ENCODE measurements at regions not wholly inside any gene's neighbourhood (a gene's known extent, or its start where the extent isn't known, plus 50 kb on each side); places are given as distances from the start of the nearest gene placed in this dataset.

GRCh38 chr10:53140506-53140905 is 367.9 kb upstream of the MBL2 start:
- peak; percentile 10 for DNase-seq

- DNase-seq = no peak
These were observed 363.3 kb upstream of the MBL2 start for GRCh38 chr10:53135897-53136253.

- peak; percentile 35 for DNase-seq
These were observed 362.8 kb upstream of the MBL2 start for GRCh38 chr10:53135213-53135896.

- no peak for DNase-seq
These were observed 361.5 kb upstream of the MBL2 start for GRCh38 chr10:53134050-53134449.

GRCh38 chr10:53130337-53130736 is 357.8 kb upstream of the MBL2 start:
- DNase-seq = no peak

DNA sequence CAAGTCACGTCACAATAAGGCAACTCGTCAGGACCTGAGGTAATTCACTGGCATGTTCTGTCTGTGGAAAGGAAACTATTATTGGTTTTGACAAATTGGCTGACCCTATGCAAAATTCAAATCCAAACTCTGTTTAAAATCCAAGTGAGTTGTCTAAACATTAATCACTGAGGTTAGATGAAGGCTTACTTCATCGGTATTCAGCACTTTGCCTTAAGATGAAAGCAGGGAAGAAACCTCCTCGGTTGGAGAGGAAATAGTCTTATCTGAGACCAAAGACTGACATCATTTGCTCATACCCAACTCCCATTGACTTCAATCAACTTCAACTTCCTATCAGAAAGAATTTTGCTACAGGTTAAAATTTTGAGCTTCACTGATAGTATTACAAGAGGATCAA is 355.1 kb upstream of the MBL2 start:
- DNase-seq = no peak

GRCh38 chr10:53123311-53123710 is 350.7 kb upstream of the MBL2 start:
- DNase-seq = no peak

DNA sequence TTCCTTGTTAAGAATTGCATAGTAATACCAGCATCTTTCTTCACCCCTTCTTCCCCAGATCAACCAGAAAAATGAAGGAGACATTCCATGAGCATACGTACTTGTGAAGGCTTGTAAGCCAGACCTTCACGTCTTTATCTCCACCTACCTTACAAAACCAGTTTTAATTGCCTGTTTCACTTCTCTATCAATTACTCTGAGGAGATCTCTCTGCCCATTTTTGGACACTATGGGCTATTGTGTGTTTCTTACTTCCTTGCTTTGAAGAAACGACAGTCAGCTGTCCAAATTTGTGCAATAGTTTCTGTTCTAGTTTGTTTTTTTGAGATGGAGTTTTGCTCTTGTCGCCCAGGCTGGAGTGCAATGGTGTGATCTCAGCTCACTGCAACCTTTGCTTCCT is 349.7 kb upstream of the MBL2 start:
- no peak for DNase-seq

DNA sequence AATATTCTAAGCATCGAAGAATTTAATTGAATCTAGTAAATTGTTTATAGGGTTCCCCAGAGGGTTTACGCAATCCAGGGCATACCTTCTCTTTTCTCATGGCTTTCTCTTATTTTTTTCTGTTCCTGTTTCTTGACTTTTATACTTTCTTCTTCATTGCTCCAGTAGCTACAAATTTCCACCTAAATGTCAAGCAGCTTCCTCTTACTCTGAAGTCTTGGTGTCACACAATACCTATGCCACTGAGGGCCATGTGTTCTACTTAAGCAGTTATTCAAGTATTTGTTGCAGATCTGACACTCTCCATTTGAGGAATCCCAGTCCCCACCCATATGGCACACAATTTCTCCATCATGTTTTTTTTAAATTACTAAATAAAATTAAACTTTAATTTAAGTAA is 343.1 kb upstream of the MBL2 start:
- DNase-seq = no peak

DNA sequence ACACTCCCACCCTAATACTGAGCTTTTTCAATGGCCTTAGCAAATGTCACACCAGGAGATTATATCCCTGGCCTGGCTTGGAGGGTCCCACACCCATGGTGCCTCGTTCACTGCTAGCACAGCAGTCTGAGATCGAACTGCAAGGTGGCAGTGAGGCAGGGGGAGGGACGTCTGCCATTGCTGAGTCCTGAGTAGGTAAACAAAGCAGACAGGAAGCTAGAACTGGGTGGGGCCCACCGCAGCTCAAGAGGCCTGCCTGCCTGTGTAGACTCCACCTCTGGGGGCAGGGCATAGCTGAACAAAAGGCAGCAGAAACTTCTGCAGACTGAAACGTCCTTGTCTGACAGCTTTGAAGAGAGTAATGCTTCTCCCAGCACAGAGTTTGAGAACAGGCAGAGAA is 338.9 kb upstream of the MBL2 start:
- no peak for DNase-seq

DNA sequence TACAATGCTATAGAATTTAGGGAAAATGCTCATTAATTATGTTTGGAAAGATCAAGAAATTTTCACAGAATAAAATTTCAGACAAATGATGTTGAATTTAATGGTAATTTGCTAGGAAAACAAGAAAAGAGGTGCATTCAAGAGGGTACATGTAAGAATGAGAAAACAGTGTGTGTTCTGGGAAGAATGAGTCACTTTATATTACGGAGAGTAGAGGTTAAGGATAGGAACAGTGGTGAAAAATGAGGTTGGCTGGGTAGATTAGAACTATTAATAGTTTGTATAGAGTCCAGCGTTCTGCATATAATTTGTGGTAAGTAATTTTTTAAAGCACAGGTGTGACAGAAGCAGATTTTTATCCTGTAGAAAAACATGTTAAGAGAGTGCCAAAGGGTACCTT is 336.7 kb upstream of the MBL2 start:
- no peak for DNase-seq

- DNase-seq = no peak
These were observed 335.8 kb upstream of the MBL2 start for GRCh38 chr10:53108317-53108934.

GRCh38 chr10:53107711-53108110 is 335.1 kb upstream of the MBL2 start:
- DNase-seq = no peak

- DNase-seq = peak; percentile 1
These were observed 329.8 kb upstream of the MBL2 start for GRCh38 chr10:53102424-53102823.

GRCh38 chr10:53093878-53094277 is 321.3 kb upstream of the MBL2 start:
- no peak for DNase-seq

DNA sequence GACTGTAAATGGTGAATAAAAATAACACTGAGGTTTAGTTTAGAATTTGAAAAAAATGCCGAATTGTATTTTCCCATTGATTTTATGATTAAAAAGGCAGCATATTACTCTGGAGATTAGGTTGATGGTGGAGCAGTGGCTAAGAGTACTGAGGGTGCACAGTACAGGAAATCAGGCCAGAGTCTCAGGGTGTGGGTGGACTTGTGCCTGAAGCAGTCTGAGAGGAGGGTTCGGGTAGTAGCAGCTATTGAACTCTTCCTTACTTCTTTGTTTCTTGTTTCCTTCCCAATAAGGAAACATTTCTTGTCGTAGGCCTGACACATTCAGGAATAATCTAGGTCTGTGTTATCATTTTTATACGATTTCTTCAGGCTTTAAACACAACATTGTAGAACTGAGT is 319.0 kb upstream of the MBL2 start:
- DNase-seq = no peak

GRCh38 chr10:53088961-53089360 is 316.4 kb upstream of the MBL2 start:
- DNase-seq = no peak

- no peak for DNase-seq
These were observed 306.7 kb upstream of the MBL2 start for GRCh38 chr10:53079283-53079682.

DNA sequence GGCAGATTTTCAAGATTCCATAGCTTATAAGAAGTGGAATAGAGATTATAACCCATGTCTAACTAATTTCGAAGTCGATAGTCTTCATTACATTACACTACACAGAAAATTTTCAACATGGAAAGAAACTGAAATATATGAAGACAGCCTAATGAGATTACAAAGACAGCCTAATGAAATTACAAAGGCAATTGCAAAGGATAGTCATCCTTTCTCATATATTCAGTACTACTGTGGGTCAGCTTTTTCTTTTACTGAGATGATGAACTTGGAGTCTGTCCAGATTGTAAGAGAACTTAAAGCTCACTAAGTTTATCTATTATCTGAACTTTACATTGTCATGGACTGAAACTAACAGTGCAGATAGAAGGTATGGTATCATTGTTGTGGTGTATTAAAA is 304.4 kb upstream of the MBL2 start:
- no peak for DNase-seq

DNA sequence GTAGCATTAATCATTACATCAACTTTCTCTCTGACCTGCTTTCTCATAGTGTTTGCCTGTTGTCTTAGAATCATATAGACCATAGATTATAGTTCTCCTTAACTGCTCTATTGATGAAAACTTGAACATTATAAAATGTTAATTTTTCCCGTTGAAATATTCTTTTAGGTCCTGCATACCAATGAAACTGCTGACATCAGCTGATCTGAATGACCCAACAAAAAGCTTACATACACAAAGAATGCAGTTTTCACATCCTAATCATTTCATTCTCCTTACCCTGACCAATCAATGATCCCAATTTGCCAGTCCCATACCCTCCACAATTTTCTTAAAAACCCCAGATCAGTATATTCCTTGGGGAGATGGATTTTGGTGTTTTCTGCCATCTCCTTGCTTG is 302.9 kb upstream of the MBL2 start:
- no peak for DNase-seq

- DNase-seq = no peak
These were observed 299.6 kb upstream of the MBL2 start for GRCh38 chr10:53072144-53072543.

DNA sequence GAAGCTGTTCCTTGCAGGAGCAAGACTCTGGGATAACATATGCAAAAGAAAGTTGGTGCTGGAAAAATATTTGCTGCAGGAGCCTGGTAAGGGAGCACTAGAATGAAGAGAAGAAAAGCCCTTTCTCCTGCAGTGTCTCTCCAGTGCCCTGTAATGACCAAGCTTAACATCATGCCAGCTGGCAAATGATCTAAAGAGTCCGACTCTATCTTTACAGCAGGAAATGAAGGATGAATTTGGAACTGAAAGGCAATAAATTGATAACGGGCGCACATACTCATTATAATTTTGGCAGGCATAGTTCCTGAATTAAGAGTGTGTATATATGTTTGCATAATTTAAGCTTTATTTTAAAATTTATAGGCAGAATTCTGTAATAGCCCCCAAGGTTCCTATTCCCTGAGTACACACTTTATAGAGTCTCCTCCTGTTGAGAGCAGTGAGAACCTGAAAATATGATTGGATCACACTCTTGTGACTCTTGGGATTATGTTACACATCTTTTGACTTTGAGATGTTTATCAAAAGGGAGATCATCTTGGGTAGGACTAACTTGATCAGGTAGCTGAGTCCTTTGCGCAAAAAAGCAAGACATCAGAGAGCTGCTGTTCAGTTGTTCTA is 299.0 kb upstream of the MBL2 start:
- DNase-seq = no peak

DNA sequence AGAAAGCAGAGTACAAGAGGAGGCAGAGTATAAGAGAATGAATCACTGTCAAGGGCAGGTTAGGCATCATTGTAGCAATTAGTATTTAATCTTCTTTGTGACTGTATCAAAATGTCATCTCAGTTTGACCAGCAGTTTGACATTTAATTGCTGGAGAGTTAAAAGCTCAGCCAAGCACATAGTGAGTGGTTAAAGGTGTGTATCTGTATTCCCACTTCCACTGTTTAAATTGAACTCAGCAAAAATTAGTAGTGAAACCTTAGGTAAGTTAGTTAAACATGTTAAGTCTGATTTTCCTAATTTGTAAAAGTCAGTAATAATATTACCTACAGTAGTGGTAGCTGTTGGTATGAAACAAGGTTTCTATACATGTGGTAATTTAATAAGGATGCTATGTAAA is 296.4 kb upstream of the MBL2 start:
- no peak for DNase-seq

- DNase-seq = no peak
These were observed 292.0 kb upstream of the MBL2 start for GRCh38 chr10:53064614-53065013.

DNA sequence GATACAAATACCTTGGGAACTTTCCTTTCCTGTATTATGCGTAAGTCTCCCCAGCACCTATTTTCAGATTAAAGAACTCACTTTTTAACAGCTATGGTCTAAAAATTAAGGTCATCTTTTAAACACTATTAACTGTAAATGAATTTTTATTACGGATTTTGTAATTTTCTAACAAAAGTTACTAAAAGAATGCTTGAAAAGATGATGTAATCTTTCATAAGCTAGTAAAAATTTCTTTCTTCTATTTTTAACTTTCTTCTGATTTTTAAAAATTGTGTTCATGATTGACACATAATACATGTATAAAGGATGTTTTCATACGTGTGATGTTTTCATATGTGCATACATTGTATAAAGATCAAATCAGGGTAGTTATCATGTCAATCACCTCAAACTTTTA is 291.2 kb upstream of the MBL2 start:
- no peak for DNase-seq

Measured in kidney glomerular epithelial cell (primary cell).